KOPT-K1 (cell line): ENCODE measurements at regions not wholly inside any gene's neighbourhood (a gene's known extent, or its start where the extent isn't known, plus 50 kb on each side); places are given as distances from the start of the nearest gene placed in this dataset.
"Not testable (repeated sequence)": the region's sequence is repeated elsewhere in the genome, so short reads cannot be mapped to it uniquely, and the experiment has no call there.

ENCODE experiments used
- H3K27ac ChIP-seq: fragments of 200-600 bp; sonication (generic); 2 replicates; pipeline ENCODE4 v1.5.1; 2016; ENCODE audit warnings: antibody characterized with exemption, mild to moderate bottlenecking, low read depth, low read length; ENCODE audit not compliant: poor library complexity, severe bottlenecking
- H3K36me3 ChIP-seq: fragments of 200-600 bp; sonication (generic); 2 replicates; pipeline ENCODE4 v1.5.1; 2017; ENCODE audit warnings: antibody characterized with exemption, mild to moderate bottlenecking, low read length, moderate library complexity; ENCODE audit not compliant: insufficient read depth
- H3K9me3 ChIP-seq: fragments of 200-600 bp; sonication (generic); 2 replicates; pipeline ENCODE4 v1.5.1; 2017; ENCODE audit warnings: antibody characterized with exemption, low read length, mild to moderate bottlenecking; ENCODE audit not compliant: insufficient read depth, poor library complexity, severe bottlenecking

- H3K27ac ChIP-seq, H3K36me3 ChIP-seq, H3K9me3 ChIP-seq: not testable (repeated sequence)
These were observed 255.1 kb downstream of the OR4F29 start for GRCh38 chr1:196366-196765.

DNA sequence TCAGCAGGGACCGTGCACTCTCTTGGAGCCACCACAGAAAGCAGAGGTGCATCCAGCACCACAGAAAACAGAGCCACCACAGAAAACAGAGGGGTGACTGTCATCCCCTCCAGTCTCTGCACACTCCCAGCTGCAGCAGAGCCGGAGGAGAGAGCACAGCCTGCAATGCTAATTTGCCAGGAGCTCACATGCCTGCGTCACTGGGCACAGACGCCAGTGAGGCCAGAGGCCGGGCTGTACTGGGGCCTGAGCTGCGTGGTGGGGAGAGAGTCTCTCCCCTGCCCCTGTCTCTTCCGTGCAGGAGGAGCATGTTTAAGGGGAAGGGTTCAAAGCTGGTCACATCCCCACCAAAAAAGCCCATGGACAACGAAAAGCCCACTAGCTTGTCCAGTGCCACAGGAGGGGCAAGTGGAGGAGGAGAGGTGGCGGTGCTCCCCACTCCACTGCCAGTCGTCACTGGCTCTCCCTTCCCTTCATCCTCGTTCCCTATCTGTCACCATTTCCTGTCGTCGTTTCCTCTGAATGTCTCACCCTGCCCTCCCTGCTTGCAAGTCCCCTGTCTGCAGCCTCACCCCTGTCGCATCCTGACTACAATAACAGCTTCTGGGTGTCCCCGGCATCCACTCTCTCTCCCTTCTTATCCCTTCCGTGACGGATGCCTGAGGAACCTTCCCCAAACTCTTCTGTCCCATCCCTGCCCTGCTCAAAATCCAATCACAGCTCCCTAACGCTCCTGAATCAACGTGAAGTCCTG lies 260.0 kb downstream of the OR4F29 start:
- not testable (repeated sequence) for H3K36me3 ChIP-seq, H3K9me3 ChIP-seq
- H3K27ac ChIP-seq, result peak overlapping the region; percentile 45

GRCh38 chr1:190678-191077 lies 260.8 kb downstream of the OR4F29 start:
- H3K27ac ChIP-seq, H3K36me3 ChIP-seq, H3K9me3 ChIP-seq: not testable (repeated sequence)

DNA sequence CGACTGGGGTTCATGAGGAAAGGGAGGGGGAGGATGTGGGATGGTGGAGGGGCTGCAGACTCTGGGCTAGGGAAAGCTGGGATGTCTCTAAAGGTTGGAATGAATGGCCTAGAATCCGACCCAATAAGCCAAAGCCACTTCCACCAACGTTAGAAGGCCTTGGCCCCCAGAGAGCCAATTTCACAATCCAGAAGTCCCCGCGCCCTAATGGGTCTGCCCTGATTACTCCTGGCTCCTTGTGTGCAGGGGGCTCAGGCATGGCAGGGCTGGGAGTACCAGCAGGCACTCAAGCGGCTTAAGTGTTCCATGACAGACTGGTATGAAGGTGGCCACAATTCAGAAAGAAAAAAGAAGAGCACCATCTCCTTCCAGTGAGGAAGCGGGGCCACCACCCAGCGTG lies 261.6 kb downstream of the OR4F29 start:
- not testable (repeated sequence) for H3K9me3 ChIP-seq, H3K27ac ChIP-seq, H3K36me3 ChIP-seq

DNA sequence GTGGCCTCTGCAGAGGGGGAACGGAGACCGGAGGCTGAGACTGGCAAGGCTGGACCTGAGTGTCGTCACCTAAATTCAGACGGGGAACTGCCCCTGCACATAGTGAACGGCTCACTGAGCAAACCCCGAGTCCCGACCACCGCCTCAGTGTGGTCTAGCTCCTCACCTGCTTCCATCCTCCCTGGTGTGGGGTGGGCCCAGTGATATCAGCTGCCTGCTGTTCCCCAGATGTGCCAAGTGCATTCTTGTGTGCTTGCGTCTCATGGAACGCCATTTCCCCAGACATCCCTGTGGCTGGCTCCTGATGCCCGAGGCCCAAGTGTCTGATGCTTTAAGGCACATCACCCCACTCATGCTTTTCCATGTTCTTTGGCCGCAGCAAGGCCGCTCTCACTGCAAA lies 262.2 kb downstream of the OR4F29 start:
- H3K27ac ChIP-seq, H3K9me3 ChIP-seq: not testable (repeated sequence)

GRCh38 chr1:187298-187697 lies 264.2 kb downstream of the OR4F29 start:
- not testable (repeated sequence) for H3K9me3 ChIP-seq, H3K27ac ChIP-seq, H3K36me3 ChIP-seq

More for the DNA sequence above, 262.2 kb downstream of the OR4F29 start:
- H3K36me3 ChIP-seq, result not testable (repeated sequence)

DNA sequence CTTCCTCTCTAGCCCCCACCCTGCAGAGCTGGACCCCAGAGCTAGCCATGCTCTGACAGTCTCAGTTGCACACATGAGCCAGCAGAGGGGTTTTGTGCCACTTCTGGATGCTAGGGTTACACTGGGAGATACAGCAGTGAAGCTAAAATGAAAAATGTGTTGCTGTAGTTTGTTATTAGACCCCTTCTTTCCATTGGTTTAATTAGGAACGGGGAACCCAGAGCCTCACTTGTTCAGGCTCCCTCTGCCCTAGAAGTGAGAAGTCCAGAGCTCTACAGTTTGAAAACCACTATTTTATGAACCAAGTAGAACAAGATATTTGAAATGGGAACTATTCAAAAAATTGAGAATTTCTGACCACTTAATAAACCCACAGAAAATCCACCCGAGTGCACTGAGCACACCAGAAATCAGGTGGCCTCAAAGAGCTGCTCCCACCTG lies 264.8 kb downstream of the OR4F29 start:
- not testable (repeated sequence) for H3K27ac ChIP-seq, H3K36me3 ChIP-seq, H3K9me3 ChIP-seq

DNA sequence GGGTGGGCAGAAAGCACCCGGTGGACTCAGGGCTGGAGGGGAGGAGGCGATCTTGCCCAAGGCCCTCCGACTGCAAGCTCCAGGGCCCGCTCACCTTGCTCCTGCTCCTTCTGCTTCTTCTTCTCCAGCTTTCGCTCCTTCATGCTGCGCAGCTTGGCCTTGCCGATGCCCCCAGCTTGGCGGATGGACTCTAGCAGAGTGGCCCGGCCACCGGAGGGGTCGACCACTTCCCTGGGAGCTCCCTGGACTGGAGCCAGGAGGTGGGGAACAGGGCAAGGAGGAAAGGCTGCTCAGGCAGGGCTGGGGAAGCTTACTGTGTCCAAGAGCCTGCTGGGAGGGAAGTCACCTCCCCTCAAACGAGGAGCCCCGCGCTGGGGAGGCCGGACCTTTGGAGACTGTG lies 265.3 kb downstream of the OR4F29 start:
- H3K36me3 ChIP-seq, H3K27ac ChIP-seq, H3K9me3 ChIP-seq: not testable (repeated sequence)

DNA sequence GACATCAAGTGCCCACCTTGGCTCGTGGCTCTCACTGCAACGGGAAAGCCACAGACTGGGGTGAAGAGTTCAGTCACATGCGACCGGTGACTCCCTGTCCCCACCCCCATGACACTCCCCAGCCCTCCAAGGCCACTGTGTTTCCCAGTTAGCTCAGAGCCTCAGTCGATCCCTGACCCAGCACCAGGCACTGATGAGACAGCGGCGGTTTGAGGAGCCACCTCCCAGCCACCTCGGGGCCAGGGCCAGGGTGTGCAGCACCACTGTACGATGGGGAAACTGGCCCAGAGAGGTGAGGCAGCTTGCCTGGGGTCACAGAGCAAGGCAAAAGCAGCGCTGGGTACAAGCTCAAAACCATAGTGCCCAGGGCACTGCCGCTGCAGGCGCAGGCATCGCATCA lies 266.0 kb downstream of the OR4F29 start:
- H3K36me3 ChIP-seq, H3K9me3 ChIP-seq, H3K27ac ChIP-seq: not testable (repeated sequence)

GRCh38 chr1:184336-184686 lies 267.2 kb downstream of the OR4F29 start:
- not testable (repeated sequence) for H3K27ac ChIP-seq, H3K36me3 ChIP-seq, H3K9me3 ChIP-seq

GRCh38 chr1:183620-184335 lies 267.7 kb downstream of the OR4F29 start:
- not testable (repeated sequence) for H3K9me3 ChIP-seq, H3K36me3 ChIP-seq, H3K27ac ChIP-seq

DNA sequence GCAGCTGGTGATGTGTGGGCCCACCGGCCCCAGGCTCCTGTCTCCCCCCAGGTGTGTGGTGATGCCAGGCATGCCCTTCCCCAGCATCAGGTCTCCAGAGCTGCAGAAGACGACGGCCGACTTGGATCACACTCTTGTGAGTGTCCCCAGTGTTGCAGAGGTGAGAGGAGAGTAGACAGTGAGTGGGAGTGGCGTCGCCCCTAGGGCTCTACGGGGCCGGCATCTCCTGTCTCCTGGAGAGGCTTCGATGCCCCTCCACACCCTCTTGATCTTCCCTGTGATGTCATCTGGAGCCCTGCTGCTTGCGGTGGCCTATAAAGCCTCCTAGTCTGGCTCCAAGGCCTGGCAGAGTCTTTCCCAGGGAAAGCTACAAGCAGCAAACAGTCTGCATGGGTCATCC lies 268.4 kb downstream of the OR4F29 start:
- H3K36me3 ChIP-seq, H3K9me3 ChIP-seq: not testable (repeated sequence)

GRCh38 chr1:182631-183030 lies 268.8 kb downstream of the OR4F29 start:
- H3K9me3 ChIP-seq, H3K27ac ChIP-seq, H3K36me3 ChIP-seq: not testable (repeated sequence)

More for the DNA sequence above, 268.4 kb downstream of the OR4F29 start:
- not testable (repeated sequence) for H3K27ac ChIP-seq

DNA sequence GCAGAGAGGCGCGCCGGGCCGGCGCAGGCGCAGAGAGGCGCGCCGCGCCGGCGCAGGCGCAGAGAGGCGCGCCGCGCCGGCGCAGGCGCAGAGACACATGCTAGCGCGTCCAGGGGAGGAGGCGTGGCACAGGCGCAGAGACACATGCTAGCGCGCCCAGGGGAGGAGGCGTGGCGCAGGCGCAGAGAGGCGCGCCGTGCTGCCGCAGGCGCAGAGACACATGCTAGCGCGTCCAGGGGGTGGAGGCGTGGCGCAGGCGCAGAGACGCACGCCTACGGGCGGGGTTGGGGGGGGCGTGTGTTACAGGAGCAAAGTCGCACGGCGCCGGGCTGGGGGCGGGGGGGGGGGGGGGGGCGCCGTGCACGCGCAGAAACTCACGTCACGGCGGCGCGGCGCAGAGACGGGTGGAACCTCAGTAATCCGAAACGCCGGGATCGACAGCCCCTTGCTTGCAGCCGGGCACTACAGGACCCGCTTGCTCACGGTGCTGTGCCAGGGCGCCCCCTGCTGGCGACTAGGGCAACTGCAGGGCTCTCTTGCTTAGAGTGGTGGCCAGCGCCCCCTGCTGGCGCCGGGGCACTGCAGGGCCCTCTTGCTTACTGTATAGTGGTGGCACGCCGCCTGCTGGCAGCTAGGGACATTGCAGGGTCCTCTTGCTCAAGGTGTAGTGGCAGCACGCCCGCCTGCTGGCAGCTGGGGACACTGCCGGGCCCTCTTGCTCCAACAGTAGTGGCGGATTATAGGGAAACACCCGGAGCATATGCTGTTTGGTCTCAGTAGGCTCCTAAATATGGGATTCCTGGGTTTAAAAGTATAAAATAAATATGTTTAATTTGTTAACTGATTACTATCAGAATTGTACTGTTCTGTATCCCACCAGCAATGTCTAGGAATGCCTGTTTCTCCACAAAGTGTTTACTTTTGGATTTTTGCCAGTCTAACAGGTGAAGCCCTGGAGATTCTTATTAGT lies 269.9 kb downstream of the OR4F29 start:
- H3K9me3 ChIP-seq, H3K27ac ChIP-seq, H3K36me3 ChIP-seq: not testable (repeated sequence)

DNA sequence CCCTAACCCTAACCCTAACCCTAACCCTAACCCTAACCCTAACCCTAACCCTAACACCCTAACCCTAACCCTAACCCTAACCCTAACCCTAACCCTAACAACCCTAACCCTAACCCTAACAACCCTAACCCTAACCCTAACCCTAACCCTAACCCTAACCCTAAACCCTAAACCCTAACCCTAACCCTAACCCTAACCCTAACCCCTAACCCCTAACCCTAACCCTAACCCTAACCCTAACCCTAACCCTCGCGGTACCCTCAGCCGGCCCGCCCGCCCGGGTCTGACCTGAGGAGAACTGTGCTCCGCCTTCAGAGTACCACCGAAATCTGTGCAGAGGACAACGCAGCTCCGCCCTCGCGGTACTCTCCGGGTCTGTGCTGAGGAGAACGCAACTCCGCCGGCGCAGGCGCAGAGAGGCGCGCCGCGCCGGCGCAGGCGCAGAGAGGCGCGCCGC lies 270.7 kb downstream of the OR4F29 start:
- not testable (repeated sequence) for H3K9me3 ChIP-seq, H3K36me3 ChIP-seq, H3K27ac ChIP-seq
